ENCODE measurements at regions not wholly inside any gene's neighbourhood (a gene's known extent, or its start where the extent isn't known, plus 50 kb on each side); places are given as distances from the start of the nearest gene placed in this dataset.
"Not testable (repeated sequence)": the region's sequence is repeated elsewhere in the genome, so short reads cannot be mapped to it uniquely, and the experiment has no call there.

DNA sequence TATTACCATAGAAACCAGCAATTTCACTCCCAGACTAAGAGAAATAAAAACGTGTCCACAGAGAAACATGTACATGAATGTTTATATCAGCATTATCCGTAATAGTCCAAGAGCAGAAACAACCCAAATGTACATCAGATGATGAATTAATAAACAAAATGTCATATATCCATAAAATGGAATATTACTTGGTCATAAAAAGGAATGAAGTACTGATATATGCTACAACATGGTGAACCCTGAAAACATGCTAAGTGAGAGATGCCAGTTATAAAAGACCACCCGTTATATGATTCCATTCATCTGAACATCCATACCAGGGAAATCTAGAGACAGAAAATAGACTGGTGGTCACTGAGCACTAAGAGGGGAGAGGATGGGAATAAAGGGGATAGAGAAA lies 61.4 kb upstream of the SRRM3 start:
- TF ChIP-seq, protein P1, sequence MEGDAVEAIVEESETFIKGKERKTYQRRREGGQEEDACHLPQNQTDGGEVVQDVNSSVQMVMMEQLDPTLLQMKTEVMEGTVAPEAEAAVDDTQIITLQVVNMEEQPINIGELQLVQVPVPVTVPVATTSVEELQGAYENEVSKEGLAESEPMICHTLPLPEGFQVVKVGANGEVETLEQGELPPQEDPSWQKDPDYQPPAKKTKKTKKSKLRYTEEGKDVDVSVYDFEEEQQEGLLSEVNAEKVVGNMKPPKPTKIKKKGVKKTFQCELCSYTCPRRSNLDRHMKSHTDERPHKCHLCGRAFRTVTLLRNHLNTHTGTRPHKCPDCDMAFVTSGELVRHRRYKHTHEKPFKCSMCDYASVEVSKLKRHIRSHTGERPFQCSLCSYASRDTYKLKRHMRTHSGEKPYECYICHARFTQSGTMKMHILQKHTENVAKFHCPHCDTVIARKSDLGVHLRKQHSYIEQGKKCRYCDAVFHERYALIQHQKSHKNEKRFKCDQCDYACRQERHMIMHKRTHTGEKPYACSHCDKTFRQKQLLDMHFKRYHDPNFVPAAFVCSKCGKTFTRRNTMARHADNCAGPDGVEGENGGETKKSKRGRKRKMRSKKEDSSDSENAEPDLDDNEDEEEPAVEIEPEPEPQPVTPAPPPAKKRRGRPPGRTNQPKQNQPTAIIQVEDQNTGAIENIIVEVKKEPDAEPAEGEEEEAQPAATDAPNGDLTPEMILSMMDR (IDR thresholded peaks at IDR 0.05) = not testable (repeated sequence)
- TF ChIP-seq POLR2A (IDR thresholded peaks at IDR 0.05) = not testable (repeated sequence)
